D721Med (cell line): ENCODE measurements at regions not wholly inside any gene's neighbourhood (a gene's known extent, or its start where the extent isn't known, plus 50 kb on each side); places are given as distances from the start of the nearest gene placed in this dataset.

ENCODE experiments used
- DNase-seq: peaks from one replicate; pipeline ENCODE4 v3.0.0; 2011; ENCODE audit warnings: low spot score; ENCODE audit not compliant: insufficient read length
- FAIRE-seq: peaks from 2 replicates; lab custom pipeline; 2011; peaks lifted over from hg19 to GRCh38; lab: Jason Lieb, UNC
- TF ChIP-seq, protein P1 (sequence below): IDR thresholded peaks from 2 replicates; pipeline ENCODE4 v1.5.1; 2012; ENCODE audit warnings: mild to moderate bottlenecking, control low read depth; ENCODE audit not compliant: insufficient read depth; ENCODE audit errors: missing control alignments

DNA sequence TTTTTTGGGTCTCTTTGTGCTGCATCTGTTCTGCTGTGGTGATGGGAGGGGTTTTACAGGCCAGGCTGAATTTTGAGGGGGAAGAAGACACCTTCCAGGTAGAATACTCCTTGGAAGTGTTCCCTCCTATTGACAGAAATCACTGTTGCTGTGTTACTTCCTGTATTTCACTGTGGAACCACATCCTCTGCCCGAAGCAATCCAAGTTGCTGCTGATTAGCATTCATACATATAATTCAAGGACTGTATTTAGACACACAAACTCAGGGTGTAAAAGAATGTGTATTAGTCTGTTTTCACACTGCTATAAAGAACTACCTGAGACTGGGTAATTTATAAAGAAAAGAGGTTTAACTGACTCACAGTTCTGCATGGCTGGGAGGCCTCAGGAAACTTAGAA is 50.6 kb upstream of the TMEM244 start:
- no peak for FAIRE-seq
- TF ChIP-seq, protein P1, sequence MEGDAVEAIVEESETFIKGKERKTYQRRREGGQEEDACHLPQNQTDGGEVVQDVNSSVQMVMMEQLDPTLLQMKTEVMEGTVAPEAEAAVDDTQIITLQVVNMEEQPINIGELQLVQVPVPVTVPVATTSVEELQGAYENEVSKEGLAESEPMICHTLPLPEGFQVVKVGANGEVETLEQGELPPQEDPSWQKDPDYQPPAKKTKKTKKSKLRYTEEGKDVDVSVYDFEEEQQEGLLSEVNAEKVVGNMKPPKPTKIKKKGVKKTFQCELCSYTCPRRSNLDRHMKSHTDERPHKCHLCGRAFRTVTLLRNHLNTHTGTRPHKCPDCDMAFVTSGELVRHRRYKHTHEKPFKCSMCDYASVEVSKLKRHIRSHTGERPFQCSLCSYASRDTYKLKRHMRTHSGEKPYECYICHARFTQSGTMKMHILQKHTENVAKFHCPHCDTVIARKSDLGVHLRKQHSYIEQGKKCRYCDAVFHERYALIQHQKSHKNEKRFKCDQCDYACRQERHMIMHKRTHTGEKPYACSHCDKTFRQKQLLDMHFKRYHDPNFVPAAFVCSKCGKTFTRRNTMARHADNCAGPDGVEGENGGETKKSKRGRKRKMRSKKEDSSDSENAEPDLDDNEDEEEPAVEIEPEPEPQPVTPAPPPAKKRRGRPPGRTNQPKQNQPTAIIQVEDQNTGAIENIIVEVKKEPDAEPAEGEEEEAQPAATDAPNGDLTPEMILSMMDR: no peak
- no peak for DNase-seq
